ENCODE measurements at regions not wholly inside any gene's neighbourhood (a gene's known extent, or its start where the extent isn't known, plus 50 kb on each side); places are given as distances from the start of the nearest gene placed in this dataset.

GRCh38 chr3:174413062-174413912 lies 445.8 kb upstream of the NAALADL2 start:
- H3K4me1 Mint-ChIP-seq (ENCODE audit: low read depth) = peaks cover 27% of the 10 kb centered on the region
- H3K9me3 Mint-ChIP-seq (ENCODE audit: low read depth) = peaks cover 4% of the 10 kb centered on the region
- H3K4me3 Mint-ChIP-seq (ENCODE audit: unreplicated experiment) = no peak overlapping the region
- H3K27ac Mint-ChIP-seq (ENCODE audit: unreplicated experiment) = no peak overlapping the region
- TF ChIP-seq, protein P1, sequence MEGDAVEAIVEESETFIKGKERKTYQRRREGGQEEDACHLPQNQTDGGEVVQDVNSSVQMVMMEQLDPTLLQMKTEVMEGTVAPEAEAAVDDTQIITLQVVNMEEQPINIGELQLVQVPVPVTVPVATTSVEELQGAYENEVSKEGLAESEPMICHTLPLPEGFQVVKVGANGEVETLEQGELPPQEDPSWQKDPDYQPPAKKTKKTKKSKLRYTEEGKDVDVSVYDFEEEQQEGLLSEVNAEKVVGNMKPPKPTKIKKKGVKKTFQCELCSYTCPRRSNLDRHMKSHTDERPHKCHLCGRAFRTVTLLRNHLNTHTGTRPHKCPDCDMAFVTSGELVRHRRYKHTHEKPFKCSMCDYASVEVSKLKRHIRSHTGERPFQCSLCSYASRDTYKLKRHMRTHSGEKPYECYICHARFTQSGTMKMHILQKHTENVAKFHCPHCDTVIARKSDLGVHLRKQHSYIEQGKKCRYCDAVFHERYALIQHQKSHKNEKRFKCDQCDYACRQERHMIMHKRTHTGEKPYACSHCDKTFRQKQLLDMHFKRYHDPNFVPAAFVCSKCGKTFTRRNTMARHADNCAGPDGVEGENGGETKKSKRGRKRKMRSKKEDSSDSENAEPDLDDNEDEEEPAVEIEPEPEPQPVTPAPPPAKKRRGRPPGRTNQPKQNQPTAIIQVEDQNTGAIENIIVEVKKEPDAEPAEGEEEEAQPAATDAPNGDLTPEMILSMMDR (IDR thresholded peaks at IDR 0.05) = no peak
- no peaks in the 10 kb centered on the region for H3K36me3 Mint-ChIP-seq (ENCODE audit: low read depth)
- no peak for DNase-seq (ENCODE audit: low spot score)
- H3K27me3 Mint-ChIP-seq (ENCODE audit: low read depth) = no peaks in the 10 kb centered on the region

DNA sequence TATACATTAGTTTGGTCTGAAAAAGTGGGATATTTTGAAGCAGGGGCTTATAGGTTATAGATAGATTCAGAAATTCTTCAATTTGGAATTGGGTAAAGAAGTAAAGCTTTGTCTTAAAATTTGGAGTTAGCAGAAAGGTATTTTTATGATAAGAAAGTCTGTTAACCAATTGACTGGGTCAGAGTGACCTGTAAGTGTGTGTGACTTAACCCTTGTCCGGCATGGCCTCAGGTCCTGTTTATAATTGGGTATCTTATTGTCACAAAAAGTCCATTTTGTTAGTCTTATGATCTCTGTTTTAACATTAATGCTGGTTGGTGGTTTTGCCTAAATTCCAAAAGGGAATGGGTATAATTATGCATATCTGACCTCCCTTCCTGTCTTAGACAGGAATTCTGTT lies 444.2 kb upstream of the NAALADL2 start:
- no peak for DNase-seq (ENCODE audit: low spot score)
- no peak overlapping the region for H3K27ac Mint-ChIP-seq (ENCODE audit: unreplicated experiment)

DNA sequence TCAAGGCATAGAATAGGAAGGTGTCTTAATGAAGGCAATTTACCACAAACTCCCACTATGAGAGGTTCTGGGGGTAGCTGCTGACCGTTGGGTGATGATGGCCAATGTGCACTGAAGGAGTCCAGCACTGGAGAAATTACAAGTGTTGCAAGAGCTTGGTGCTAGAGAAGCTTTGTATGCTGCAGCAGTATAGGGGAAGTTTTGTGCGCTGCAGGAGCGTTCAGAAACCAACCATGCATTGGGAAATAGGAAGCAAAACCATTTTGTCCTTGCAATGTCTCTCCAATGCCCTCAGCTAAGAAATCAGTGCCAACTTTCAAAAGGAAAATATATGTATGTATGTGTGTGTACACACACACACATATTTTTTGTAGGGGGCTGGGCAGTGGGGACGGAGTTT lies 441.6 kb upstream of the NAALADL2 start:
- Mint-ChIP-seq H3K4me1 (ENCODE audit: low read depth) (peaks cover 19% of the 10 kb centered on the region), H3K27me3 (ENCODE audit: low read depth) (peaks cover 1% of the 10 kb centered on the region), H3K9me3 (ENCODE audit: low read depth) (peaks cover 4% of the 10 kb centered on the region), H3K4me3 (ENCODE audit: unreplicated experiment) (no peak overlapping the region), H3K36me3 (ENCODE audit: low read depth) (no peaks in the 10 kb centered on the region), H3K27ac (ENCODE audit: unreplicated experiment) (no peak overlapping the region)
- DNase-seq (ENCODE audit: low spot score) = no peak
- TF ChIP-seq, protein P1 (IDR thresholded peaks at IDR 0.05) = no peak

More for the DNA sequence above, 444.2 kb upstream of the NAALADL2 start:
- peaks cover 24% of the 10 kb centered on the region for H3K4me1 Mint-ChIP-seq (ENCODE audit: low read depth)
- peaks cover 4% of the 10 kb centered on the region for H3K9me3 Mint-ChIP-seq (ENCODE audit: low read depth)
- TF ChIP-seq, protein P1 (IDR thresholded peaks at IDR 0.05) = no peak
- H3K36me3 Mint-ChIP-seq (ENCODE audit: low read depth) = no peaks in the 10 kb centered on the region
- H3K27me3 Mint-ChIP-seq (ENCODE audit: low read depth) = no peaks in the 10 kb centered on the region
- no peak overlapping the region for H3K4me3 Mint-ChIP-seq (ENCODE audit: unreplicated experiment)

GRCh38 chr3:174419216-174419615 lies 439.9 kb upstream of the NAALADL2 start:
- Mint-ChIP-seq H3K27ac (ENCODE audit: unreplicated experiment) (no peak overlapping the region), H3K4me3 (ENCODE audit: unreplicated experiment) (no peak overlapping the region), H3K9me3 (ENCODE audit: low read depth) (peaks cover 4% of the 10 kb centered on the region), H3K36me3 (ENCODE audit: low read depth) (no peaks in the 10 kb centered on the region), H3K4me1 (ENCODE audit: low read depth) (peaks cover 15% of the 10 kb centered on the region), H3K27me3 (ENCODE audit: low read depth) (peaks cover 1% of the 10 kb centered on the region)
- TF ChIP-seq, protein P1 (IDR thresholded peaks at IDR 0.05) = no peak
- no peak for DNase-seq (ENCODE audit: low spot score)

- H3K4me3 Mint-ChIP-seq (ENCODE audit: unreplicated experiment) = no peak overlapping the region
- no peaks in the 10 kb centered on the region for H3K36me3 Mint-ChIP-seq (ENCODE audit: low read depth)
- H3K27ac Mint-ChIP-seq (ENCODE audit: unreplicated experiment) = no peak overlapping the region
- peaks cover 2% of the 10 kb centered on the region for H3K4me1 Mint-ChIP-seq (ENCODE audit: low read depth)
- DNase-seq (ENCODE audit: low spot score) = no peak
- no peaks in the 10 kb centered on the region for H3K9me3 Mint-ChIP-seq (ENCODE audit: low read depth)
- TF ChIP-seq, protein P1 (IDR thresholded peaks at IDR 0.05) = no peak
- H3K27me3 Mint-ChIP-seq (ENCODE audit: low read depth) = peaks cover 1% of the 10 kb centered on the region
These were observed 435.2 kb upstream of the NAALADL2 start for GRCh38 chr3:174423936-174424335.

All from chondrocyte (in vitro differentiated cells).